GM19455 (cell line): ENCODE measurements at regions not wholly inside any gene's neighbourhood (a gene's known extent, or its start where the extent isn't known, plus 50 kb on each side); places are given as distances from the start of the nearest gene placed in this dataset.

Experiments used
- ATAC-seq: cut with Tn5 transposase; IDR thresholded peaks from one replicate; pipeline ENCODE4 v1.9.1; 2021; ENCODE audit not compliant: unreplicated experiment

DNA sequence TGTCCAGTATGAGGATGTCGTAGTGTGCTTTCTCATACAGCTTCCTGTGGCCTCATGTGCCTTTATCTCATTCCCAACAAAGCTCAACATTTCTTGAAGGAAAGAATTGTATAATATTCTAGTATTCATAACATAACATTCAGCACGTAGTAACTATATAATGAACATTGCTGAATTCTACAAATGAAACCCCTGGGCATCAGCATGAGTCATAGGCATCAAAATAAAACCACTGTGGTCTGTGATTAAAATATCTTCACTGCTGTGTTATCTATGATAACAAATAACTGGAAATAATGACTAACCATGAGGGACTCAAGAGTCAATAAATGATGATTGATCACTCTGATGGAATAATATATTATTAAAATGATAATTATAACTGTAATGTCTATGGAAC lies 255.2 kb downstream of the EMP1 start:
- ATAC-seq: no peak

DNA sequence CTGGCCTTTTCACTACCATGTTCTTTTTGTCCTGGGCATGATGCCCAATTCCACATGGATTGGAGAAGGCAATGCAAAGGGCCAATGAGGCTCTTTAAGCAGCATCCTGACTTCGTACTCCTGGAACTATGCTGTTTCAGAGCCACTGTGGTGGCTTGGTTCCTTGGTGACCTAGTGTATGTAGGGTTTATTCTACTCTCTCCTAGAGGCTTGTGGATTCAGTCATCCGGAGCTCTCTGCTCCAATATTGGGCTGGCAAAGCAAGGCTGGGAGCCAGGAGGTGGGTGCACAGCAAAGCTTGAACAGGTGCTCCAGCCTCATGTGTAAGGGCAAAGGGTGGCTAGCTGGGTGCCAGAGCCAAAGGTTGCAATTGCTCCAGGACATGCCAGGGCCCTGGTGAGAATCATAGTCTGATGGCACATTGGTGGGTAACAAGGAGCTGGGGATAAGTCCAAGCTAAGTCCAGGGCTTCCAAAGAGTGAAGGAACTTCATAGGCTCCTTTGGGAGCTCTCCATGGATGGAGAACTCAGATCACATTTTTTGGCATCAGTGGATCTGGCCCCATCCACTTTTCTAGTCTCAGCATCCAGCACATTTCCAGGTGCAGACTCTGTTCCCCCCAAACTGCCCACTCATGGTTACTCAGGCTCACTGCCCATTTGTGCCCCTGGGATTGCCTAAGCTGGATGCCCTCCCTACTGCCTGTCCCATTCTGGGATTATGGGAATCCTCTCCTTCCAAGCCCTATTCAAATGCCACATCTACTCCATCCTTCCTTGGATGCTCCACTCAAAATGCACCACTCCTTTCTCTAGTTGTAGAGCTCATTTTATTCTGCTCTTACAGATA lies 253.9 kb downstream of the EMP1 start:
- ATAC-seq: no peak

DNA sequence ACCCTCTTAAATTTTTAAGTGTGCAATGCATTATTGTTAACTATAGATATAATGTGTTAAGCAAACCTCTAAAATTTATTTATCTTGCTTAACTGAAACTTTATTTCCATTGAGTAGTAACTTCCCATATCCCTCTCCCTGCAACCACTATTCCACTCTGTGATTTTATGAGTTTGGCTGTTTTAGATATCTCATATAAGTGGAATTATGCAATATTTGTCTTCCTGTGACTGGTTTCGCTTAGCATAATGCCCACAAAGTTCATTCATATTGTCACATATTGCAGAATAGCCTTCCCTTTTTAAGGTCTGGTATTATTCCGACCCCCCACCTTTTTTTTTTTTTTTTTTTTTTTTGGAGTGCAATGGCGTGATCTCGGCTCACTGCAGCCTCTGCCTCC lies 247.6 kb downstream of the EMP1 start:
- no peak for ATAC-seq

DNA sequence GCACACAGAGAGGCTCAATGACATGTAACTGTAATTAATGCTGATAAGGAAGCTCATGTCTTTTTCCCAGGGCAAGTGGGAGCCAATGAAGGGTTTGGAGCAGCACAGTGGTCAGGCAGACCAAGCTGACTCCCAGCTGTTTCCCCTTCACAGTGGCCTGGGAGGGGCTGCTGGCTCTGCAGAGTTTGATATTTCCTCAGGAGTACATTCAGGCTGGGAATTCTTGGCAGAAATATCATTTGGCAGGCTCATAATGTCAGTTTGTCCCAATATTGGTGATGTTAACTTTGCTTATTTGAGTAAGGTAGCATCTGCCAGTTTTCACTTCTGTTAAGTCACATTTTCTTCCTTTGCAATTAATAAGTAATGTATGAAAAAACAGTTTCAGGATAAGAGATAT lies 247.0 kb downstream of the EMP1 start:
- ATAC-seq: no peak

DNA sequence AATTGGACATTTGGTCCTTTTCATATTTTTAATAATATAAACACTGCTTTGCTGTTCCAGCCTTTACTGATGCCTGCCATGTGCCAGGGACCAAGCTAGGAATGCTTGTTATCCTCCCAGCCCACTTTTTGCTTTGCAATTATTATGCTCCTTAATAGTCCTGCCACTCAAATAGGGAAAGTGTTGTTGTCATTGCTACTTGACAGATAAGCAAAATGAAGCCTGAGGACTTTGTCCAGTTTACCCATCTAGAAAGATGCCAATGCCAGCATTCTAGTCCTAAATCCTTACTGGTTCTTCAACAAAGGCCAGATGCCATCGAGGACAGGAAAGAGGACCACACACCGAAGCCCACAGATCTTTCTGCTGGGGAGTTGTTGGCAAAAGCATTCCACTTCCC lies 246.5 kb downstream of the EMP1 start:
- ATAC-seq: no peak

DNA sequence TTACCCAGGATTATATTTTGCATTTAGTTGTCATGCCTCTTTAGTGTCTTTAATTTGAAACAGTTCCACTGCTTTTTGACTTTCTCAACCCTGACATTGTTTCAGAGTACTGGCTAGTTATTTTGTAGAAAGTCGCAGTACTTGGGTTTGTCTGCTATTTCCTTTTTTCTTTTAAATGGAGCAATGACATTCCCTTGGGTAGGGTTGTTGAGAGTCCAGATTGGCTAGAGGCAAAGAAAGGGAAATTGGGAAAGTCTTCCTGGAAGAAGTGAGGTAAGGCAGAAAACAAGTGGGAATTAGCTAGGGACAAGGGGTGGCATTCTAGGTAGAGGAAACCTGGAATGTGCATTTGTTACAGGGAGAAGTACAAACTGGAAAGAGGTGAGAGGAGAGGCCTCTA lies 245.9 kb downstream of the EMP1 start:
- no peak for ATAC-seq

DNA sequence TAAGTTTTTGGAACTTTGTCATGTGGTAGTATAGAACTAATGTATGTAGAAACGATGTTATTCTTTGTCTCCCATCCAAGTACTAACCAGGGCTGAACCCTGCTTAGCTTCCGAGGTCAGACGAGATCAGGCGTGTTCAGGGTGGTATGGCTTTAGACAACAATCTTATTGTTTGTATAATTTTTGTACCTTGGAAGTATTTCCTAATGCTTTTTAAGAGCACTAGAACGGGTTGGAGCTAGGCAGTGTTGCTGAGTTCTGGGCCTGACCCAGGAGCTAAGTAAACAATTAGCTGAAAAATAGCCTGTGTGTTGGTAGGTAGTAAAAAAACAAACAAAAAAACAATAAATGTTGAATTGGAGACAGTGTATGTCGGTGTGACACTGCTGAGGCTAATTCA lies 244.3 kb downstream of the EMP1 start:
- ATAC-seq: no peak

DNA sequence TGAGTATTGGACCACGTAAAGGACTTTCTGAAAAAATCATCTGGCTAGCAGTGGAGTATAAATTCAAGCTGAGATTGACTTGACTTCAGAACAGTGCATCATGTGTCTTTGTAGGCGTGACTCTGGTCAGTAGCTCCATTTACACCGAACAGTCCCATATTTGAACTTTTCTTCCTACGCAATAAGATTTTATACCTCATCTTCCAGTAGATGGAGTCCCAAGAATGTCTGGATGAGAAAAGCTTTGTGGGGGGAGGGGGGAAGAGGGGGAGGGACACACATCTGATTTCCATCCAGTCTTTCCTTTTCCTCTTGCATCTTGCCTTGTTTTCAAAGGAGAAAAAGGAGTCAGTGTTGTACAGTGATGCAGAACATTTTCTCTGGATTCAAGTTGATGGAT lies 241.0 kb downstream of the EMP1 start:
- ATAC-seq: no peak

DNA sequence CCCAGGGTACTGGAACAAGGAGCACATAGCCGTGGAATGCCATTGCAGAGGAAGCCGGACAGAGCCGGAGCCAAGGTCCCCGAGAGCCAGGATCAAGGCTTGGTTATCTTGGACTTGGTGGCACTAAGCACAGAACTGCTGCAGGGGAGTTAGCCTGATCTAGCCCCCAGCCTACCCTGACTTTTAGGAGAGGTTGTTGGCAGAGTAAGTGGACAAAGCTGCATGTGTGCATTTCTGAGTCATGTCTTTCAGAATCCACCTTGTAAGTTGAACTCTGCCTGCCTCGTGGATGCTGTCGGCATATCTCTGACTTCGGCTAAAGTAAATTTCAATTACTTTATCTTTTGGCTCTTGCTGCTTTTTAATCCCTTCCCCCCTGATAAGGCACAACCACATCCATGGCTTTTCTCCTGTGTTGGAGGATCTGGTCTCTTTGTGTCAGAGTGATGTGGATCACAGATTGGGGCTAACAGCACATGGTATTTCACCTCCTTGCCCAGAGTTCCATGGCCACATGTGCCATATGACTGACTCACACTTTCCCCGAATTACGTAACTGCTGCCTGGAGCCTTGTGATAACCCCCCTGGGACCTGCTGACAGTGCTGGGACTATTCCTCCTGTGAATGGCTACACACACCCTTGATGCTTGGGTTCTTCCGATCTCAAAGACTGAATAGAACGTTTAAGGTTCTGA lies 240.3 kb downstream of the EMP1 start:
- no peak for ATAC-seq

DNA sequence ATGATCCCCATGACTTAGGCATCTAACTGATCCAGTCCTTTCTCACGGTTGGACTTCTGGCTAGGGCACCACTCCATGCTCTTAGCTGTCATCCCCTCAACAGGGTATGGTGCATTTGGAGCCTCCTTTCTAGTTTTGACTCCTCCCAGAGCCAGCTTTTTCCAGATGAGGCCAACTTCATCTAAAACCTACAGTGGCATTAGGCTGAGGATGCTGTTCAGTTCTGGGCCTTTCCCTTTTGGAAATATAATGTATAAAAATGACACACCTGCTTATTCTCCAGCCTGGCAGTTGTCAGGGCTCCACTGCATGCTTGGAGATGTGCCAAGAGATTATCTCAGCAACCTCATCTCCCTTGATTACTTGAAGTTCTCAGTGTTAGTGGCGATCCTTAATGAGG lies 239.7 kb downstream of the EMP1 start:
- ATAC-seq: no peak

DNA sequence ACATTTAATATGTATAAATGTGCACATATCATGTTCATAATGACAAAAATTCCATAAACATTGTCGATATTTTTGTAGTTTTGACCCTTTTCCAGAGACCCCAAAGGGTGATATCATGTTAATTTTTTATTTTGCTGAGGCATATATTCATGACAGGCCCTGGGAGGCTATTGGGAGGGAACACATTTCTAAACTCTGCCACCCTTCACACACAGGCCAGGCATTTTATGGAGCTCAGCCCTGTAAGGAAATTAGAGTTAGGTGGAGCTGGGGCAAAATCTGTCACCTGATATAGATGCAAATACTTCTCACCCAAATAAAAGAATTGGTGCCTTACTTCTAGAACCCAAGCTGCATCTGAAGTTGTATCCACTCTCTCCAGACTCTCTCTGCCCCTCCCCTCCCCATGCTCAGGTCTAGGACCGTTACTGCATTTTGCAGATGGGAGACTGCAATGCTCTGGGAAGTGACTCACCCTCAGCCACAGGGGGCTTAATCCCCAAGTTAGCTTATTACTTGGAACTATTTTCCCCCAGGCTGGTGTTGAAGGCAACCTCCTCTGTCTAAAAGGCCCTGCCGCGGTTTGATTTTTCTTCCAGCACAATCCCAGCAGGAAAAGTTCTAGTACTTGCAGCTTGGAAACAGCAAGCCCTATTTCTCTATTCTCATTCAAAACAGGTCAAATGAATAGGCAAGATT lies 238.9 kb downstream of the EMP1 start:
- no peak for ATAC-seq

DNA sequence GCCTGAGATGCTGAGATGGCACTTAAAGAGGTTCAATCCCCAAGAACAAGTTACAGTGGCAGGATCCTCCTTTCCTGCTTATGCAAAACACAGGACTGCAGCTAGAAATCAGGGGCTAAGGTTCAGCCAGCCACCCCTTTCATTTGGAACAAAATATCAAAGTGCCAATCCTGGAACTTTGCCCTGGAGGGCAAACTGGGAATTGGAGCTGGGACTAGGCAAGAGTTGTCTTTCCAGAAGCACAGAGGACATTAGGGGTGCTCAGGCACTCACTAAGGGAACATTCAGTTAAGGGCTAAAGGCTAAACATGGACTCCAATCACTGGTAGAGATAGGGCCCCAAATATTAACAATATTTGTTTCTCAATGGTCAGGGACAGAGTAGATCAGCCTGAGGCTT lies 237.2 kb downstream of the EMP1 start:
- ATAC-seq: no peak

DNA sequence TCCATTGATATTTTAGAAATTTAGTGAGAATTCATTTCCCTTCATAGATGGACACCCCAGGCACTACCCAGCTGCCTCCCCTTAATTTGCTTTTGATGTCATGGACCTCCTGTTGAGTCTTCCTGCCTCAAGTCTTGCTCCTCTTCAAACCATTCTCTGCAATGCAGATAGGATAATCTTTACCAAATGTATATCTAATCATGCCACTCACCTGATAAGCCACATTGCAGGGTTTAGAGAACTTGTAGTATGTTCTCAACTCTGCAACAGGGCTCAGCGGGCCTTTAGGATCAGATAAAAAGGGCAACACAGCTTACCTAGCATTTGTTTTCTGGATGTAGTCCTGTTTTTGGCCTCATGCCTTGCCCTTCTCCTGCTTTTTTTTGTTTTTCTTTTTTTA lies 234.5 kb downstream of the EMP1 start:
- no peak for ATAC-seq

DNA sequence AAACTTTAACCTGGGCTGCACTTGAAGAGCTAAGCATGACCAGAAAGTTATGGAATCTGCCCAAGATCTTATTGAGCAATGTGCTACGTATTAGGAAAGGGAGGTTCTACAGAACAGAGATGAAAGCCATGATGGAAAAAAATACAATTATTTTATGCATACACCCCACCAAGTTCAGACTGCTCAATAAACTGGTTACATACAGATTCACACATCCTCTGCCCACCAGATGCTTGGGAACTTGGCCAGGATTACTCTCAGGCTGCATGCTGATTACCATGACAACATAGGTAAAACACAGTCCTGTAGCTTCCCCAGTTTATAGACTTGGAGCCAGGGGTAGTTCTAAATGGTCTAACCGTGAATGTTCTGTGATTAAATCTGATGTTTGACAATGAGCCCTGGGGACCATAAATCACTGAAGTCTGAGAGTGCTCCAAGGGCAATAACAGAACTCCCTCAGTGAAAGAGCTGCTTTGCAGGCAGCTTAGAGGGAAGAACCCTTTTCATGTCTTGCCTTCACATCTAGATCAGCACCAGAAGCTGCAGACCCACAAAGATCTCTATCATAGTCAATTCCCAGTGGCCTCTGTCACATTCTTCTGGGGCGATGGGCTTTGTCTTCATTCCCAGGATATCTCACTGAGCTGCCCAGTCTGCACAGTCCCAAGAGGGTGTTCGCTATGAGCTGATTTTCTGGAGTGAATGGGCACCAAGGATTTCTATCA lies 232.2 kb downstream of the EMP1 start:
- ATAC-seq: no peak

DNA sequence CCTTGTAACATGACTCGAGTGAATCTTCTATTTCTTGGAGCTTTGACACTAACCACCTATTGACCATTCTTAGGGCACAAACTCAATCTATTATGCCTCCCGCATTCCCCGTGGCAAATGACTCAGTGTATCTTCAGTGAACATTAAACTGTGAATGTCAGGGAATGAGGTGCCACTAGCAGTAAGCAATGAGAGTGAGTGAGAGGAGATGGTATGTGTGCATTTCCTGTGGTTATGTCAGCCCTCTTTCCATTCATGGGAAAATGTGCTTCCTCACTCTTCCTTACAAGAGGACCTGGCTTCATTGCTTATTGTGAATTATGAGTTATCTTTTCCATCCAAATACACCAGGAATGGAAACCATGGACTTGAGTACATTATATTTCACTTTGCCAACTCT lies 229.2 kb downstream of the EMP1 start:
- ATAC-seq: no peak

DNA sequence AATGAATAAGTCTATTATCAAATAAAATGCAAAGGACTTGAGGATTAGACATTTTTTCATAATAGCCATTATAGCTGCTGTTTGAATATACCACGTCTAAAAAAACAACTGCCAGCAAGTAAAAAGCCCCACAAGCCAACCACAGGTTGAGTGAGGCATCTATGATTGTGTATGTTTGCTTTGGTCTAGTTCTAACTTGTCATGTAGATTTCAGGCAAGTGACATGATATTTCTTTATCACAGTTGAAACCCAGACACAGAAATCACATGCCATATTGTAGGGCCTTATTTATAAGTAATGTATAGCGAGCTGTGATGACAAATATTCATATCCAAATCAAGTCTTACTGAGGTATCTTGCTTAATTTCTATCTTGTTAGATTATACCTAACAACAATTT lies 225.8 kb downstream of the EMP1 start:
- no peak for ATAC-seq

DNA sequence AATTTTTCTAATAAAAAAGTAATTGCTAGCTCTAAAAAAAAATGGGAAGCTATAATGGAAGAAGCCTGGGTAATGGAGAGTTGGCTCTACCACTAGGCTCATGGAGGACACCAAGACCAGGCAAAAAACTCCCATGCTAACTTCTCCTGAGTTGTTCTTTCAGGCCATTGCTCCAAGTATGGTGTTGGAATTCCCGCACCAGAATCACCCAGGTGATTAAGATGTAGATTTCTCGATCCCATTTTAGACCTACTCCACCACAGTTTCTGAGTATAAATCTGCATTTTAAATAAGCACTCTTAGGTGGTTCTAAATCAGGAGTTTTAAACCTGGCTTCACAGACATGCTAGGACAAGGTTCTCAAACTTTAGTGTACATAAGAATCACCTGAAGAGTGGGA lies 221.0 kb downstream of the EMP1 start:
- no peak for ATAC-seq

DNA sequence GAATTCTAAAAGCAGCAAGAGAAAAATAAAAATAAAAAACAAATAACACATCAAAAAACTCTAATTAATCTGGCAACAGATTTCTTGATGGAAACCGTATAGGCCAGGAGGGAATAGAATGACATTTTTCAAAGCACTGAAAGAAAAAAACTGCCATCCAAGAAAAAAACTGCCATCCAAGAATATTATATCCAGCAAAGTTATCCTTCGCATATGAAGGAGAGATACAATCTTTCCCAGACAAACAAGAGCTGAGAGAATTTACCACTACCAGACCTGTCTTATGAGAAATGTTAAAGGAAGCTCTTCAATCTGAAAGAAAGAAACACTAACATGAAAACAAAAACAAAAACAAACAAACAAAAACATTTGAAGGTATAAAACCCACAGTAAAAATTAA lies 214.8 kb downstream of the EMP1 start:
- no peak for ATAC-seq

DNA sequence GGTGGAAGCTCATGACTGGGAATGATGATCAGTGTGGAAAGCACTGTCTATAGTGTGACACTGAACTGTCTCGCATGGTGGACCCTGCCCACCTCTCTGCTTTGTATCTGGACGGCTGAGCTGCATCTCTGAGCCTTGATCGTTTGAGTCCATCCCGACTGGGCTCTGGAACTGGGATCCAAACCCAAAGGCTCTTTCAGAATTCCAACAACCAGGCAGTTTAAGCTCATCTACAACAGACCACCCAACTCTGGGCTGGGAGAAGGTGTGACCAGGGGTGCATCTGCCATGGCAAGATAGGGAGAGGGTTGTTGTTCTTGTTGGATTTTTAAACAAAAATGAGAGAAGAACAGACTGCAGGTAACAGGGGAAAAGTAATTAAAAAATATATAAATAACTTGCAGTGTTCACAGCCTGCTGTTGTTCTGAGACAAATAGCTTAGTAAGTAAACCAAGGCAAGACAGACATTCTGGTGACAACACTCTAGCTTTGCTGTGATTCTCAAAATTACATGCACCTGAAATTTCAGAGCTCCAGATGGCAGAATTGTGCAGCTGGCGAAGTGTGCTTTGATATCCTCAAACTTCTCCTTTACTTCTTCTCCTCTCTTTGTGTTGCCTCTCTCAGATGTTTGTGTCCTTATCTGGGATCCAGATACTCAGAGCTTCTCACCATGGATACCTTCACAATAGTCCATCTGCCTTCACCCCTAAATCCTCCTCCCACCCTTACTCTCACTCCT lies 209.6 kb downstream of the EMP1 start:
- no peak for ATAC-seq

DNA sequence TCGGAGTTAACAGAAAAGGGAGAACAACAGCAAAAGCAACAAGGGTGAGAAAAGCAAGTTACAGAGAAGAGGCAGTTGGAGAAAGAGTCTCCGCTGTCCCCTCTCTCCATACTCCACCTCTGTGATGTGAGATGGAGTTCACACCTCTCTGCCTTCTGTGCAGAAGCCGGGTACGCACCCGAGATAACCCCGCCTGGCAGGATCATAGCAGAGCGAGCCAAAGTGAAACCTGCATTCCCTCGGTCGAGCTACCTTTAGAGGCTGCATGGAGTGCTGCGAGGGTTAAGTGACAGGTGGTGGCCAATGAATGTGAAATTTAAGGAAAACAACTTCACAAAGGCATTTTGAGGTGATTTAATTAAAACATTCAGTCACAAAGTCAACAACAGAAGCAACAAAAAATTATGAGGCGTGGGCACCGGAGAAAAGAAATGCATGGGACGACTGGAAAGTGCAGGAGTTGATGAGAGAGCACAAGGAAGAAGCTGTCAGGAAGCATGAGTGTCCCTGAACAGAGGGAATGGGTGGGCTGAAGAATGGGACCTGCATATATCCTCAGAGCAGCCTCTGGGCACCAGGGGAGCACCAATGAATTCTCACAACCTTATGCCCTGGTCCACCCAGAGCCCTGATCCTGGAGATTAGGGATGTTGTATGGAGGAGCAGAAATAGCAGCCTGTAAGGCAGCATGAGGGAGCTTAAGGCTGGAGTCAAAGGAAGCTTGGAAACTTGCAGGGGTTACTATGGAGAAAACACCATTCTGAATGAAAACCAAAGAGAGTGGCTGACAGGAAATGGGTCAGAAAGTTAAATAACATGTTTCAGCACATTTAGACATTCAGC lies 208.3 kb downstream of the EMP1 start:
- no peak for ATAC-seq
